K562 (cell line): ENCODE measurements at regions not wholly inside any gene's neighbourhood (a gene's known extent, or its start where the extent isn't known, plus 50 kb on each side); places are given as distances from the start of the nearest gene placed in this dataset.

Source experiments
- ATAC-seq: fragments of 200-7000 bp; cut with Tn5 transposase; 3 replicates; pipeline ENCODE4 v1.9.1; 2020; ENCODE audit warnings: moderate library complexity
- BruUV-seq: library from RNA; stranded (reverse); fragments of 400-500 nt; replicated peaks from 2 replicates; lab custom pipeline; 2021; lab: Mats Ljungman, UMichigan
- CTCF ChIA-PET: fragments of 300-600 bp; formaldehyde crosslinking; extraction: SDS; loops from one replicate; lab custom pipeline; 2021; ENCODE audit warnings: low intra/inter-chr PET ratio; lab: Yijun Ruan, JAX
- POLR2A ChIA-PET: fragments of 300-600, 350-650 bp; sonication (Branson Sonifier 250); formaldehyde crosslinking; extraction: SDS; loops from one replicate; lab custom pipeline; 2021; ENCODE audit warnings: antibody characterized with exemption, inconsistent platforms; lab: Yijun Ruan, JAX
- DNase-seq, 4 experiments: peaks; one replicate each; pipeline versions ENCODE4 v3.0.0 to v3.0.0-alpha.2; 2011 to 2018; ENCODE audit warnings: low spot score in 3 of 4, mixed read lengths in 3 of 4; ENCODE audit errors: extremely low read depth in 1 of 4
- FAIRE-seq: peaks from 2 replicates; lab custom pipeline; 2011; peaks lifted over from hg19 to GRCh38; lab: Jason Lieb, UNC
- H2AFZ ChIP-seq: 2 replicates; pipeline ENCODE4 v1.6.0; 2011; ENCODE audit warnings: low read depth, low read length, control low read depth, inconsistent platforms
- H3K27ac ChIP-seq: fragments of 200-600 bp; 3 replicates; pipeline ENCODE4 v1.8.0; 2011; ENCODE audit warnings: low read depth, mild to moderate bottlenecking, control low read depth, inconsistent platforms, low read length, moderate library complexity, mixed read lengths; ENCODE audit errors: extremely low read depth
- H3K27me3 ChIP-seq, 2 experiments: fragments of 300-600 bp in 1 of 2; 2 replicates in 1 of 2; 3 replicates in 1 of 2; pipeline versions ENCODE4 v1.6.0 to v1.8.0; 2011; ENCODE audit warnings: inconsistent platforms in 2 of 2, low read length in 2 of 2, mild to moderate bottlenecking in 1 of 2, mixed read lengths in 1 of 2, moderate library complexity in 1 of 2; ENCODE audit not compliant: control insufficient read depth in 2 of 2, insufficient read depth in 2 of 2
- H3K36me3 ChIP-seq: fragments of 300-600 bp; 3 replicates; pipeline ENCODE4 v1.8.0; 2011; ENCODE audit warnings: mild to moderate bottlenecking, low read length, inconsistent platforms; ENCODE audit not compliant: control insufficient read depth, insufficient read depth
- H3K4me1 ChIP-seq, 2 experiments: fragments of 200-600 bp in 1 of 2; replicated peaks in 1 of 2; 2 replicates in 1 of 2; 3 replicates in 1 of 2; pipeline versions ENCODE4 v1.5.1 to v1.8.0; 2011; ENCODE audit warnings: inconsistent platforms in 2 of 2, low read length in 2 of 2, mild to moderate bottlenecking in 1 of 2, mixed read lengths in 1 of 2, moderate library complexity in 1 of 2; ENCODE audit not compliant: control insufficient read depth in 2 of 2, insufficient read depth in 2 of 2
- H3K4me2 ChIP-seq: 2 replicates; pipeline ENCODE4 v1.6.1; 2011; ENCODE audit warnings: low read length, control low read depth, inconsistent platforms, mixed read lengths; ENCODE audit not compliant: insufficient read depth
- H3K4me3 ChIP-seq: fragments of 200-600 bp; sonication (generic), shearing (Covaris generic); 2 replicates; pipeline ENCODE4 v1.5.1; 2016; ENCODE audit warnings: control low read depth, inconsistent platforms
- H3K79me2 ChIP-seq: fragments of 200-600 bp; 3 replicates; pipeline ENCODE4 v1.8.0; 2011; ENCODE audit warnings: low read length, inconsistent platforms; ENCODE audit not compliant: control insufficient read depth, insufficient read depth
- H3K9ac ChIP-seq, 2 experiments: 2 replicates each; pipeline versions ENCODE4 v1.6.0 to v1.6.1; 2011; ENCODE audit warnings: low read depth in 2 of 2, low read length in 2 of 2, control low read depth in 1 of 2, inconsistent platforms in 1 of 2, mild to moderate bottlenecking in 1 of 2, mixed read lengths in 1 of 2; ENCODE audit not compliant: insufficient read depth in 1 of 2
- H3K9me1 ChIP-seq: one replicate; pipeline ENCODE4 v1.6.0; 2011; ENCODE audit warnings: inconsistent platforms, mild to moderate bottlenecking, low read length, moderate library complexity; ENCODE audit not compliant: control insufficient read depth, insufficient read depth
- H3K9me3 ChIP-seq: replicated peaks from 2 replicates; pipeline ENCODE4 v1.5.1; 2011; ENCODE audit warnings: low read depth, low read length, inconsistent platforms; ENCODE audit not compliant: control insufficient read depth, insufficient read depth
- H4K20me1 ChIP-seq: replicated peaks from 2 replicates; pipeline ENCODE4 v1.6.1; 2011; ENCODE audit warnings: low read length, inconsistent platforms, mixed read lengths; ENCODE audit not compliant: control insufficient read depth, insufficient read depth
- E2F3 ChIP-seq: fragments of 250-450 bp; sonication (Bioruptor Pico); IDR thresholded peaks from 2 replicates; pipeline ENCODE4 v1.4.0; 2020; ENCODE audit warnings: mild to moderate bottlenecking
- FOSL1 ChIP-seq: fragments of 200-800 bp; sonication (Bioruptor generic); conservative IDR thresholded peaks from 2 replicates; pipeline ENCODE4 v1.6.1; 2016; ENCODE audit warnings: missing genetic modification characterization, missing compliant biosample characterization
- FOXP1 ChIP-seq: sonication (generic); formaldehyde crosslinking; IDR thresholded peaks from 2 replicates; pipeline ENCODE4 v1.8.0; 2022; ENCODE audit warnings: mild to moderate bottlenecking, missing genetic modification reagents
- HCFC1 ChIP-seq: IDR thresholded peaks from 2 replicates; pipeline ENCODE4 v1.6.1; 2012; ENCODE audit warnings: low read depth, low read length, improper control_type of control experiment
- NCOA4 ChIP-seq: fragments of 450-650 bp; IDR thresholded peaks from 2 replicates; pipeline ENCODE4 v1.6.1; 2018; ENCODE audit warnings: mild to moderate bottlenecking; ENCODE audit not compliant: partially characterized antibody
- RAD21 ChIP-seq, 2 experiments: fragments of 250-450 bp in 1 of 2; fragments of 450-650 bp in 1 of 2; sonication (Bioruptor Pico) in 1 of 2; formaldehyde crosslinking in 1 of 2; IDR thresholded peaks in 1 of 2; conservative IDR thresholded peaks in 1 of 2; 2 replicates each; pipeline versions ENCODE4 v1.4.0 to v1.8.0; 2020 to 2022; ENCODE audit warnings: mild to moderate bottlenecking in 2 of 2, moderate library complexity in 1 of 2
- SMAD2 ChIP-seq: fragments of 150-350 bp; IDR thresholded peaks from 2 replicates; pipeline ENCODE4 v1.6.1; 2014; ENCODE audit warnings: low read depth, mild to moderate bottlenecking, low read length
- SMAD3 ChIP-seq: fragments of 450-650 bp; formaldehyde crosslinking; conservative IDR thresholded peaks from 2 replicates; pipeline ENCODE4 v1.4.0; 2020; ENCODE audit warnings: mild to moderate bottlenecking
- ZBTB7A ChIP-seq: IDR thresholded peaks from 2 replicates; pipeline ENCODE4 v1.6.1; 2011; ENCODE audit warnings: low read depth, mild to moderate bottlenecking, low read length, moderate library complexity, borderline replicate concordance; ENCODE audit not compliant: control insufficient read depth
- ZFP1 ChIP-seq: fragments of 450-650 bp; formaldehyde crosslinking; IDR thresholded peaks from 2 replicates; pipeline ENCODE4 v1.4.0; 2020; ENCODE audit warnings: mild to moderate bottlenecking, mixed read lengths
- ZNF140 ChIP-seq: fragments of 250-450 bp; sonication (Bioruptor Pico); IDR thresholded peaks from 2 replicates; pipeline ENCODE4 v1.8.0; 2021; ENCODE audit warnings: moderate library complexity, mild to moderate bottlenecking, inconsistent platforms
- ZNF408 ChIP-seq: fragments of 250-450 bp; sonication (Bioruptor Pico); IDR thresholded peaks from 2 replicates; pipeline ENCODE4 v1.4.0; 2020; ENCODE audit warnings: low read depth, mild to moderate bottlenecking, moderate library complexity
- ZNF444 ChIP-seq: fragments of 250-450 bp; sonication (Bioruptor Pico); IDR thresholded peaks from 2 replicates; pipeline ENCODE4 v1.4.0; 2020; ENCODE audit warnings: mild to moderate bottlenecking, moderate library complexity
- ZNF511 ChIP-seq: sonication (generic); formaldehyde crosslinking; IDR thresholded peaks from 2 replicates; pipeline ENCODE4 v1.8.0; 2022; ENCODE audit warnings: mild to moderate bottlenecking, missing genetic modification reagents
- ZNF589 ChIP-seq: fragments of 200-800 bp; sonication (Bioruptor generic); IDR thresholded peaks from 2 replicates; pipeline ENCODE4 v1.6.1; 2016; ENCODE audit warnings: low read depth, missing genetic modification characterization, missing compliant biosample characterization
- WGBS: fragments of 100-300 bp; shearing (Covaris generic); methylation state at CpG from one replicate; pipeline ENCODE4 v1.1.6; 2016; ENCODE audit warnings: low coverage, mixed read lengths; ENCODE audit not compliant: insufficient coverage; ENCODE audit errors: missing lambda C conversion rate; 5-methylcytosine and 5-hydroxymethylcytosine counted together
- in situ Hi-C: fragments of 300-500 bp; cut with MboI; formaldehyde crosslinking; loops from 4 replicates; pipeline ENCODE4 v1.15.0; 2018; ENCODE audit warnings: inconsistent platforms, mixed read lengths
- intact Hi-C: fragments of 100-400 bp; cut with micrococcal nuclease; formaldehyde crosslinking; loops from 2 replicates; pipeline ENCODE4 v1.14.2; 2022
- TF ChIP-seq, protein P1 (sequence below): fragments of 250-450 bp; sonication (Bioruptor Pico); IDR thresholded peaks from 2 replicates; pipeline ENCODE4 v1.5.0; 2021; ENCODE audit warnings: mild to moderate bottlenecking, moderate library complexity
- TF ChIP-seq, protein P2 (sequence below): fragments of 250-450 bp; sonication (Bioruptor Pico); IDR thresholded peaks from 2 replicates; pipeline ENCODE4 v1.5.0; 2020; ENCODE audit warnings: mild to moderate bottlenecking, borderline replicate concordance

GRCh38 chr10:111789821-111790220 is 393.7 kb downstream of the GPAM start (continued):
- TF ChIP-seq, protein P1, sequence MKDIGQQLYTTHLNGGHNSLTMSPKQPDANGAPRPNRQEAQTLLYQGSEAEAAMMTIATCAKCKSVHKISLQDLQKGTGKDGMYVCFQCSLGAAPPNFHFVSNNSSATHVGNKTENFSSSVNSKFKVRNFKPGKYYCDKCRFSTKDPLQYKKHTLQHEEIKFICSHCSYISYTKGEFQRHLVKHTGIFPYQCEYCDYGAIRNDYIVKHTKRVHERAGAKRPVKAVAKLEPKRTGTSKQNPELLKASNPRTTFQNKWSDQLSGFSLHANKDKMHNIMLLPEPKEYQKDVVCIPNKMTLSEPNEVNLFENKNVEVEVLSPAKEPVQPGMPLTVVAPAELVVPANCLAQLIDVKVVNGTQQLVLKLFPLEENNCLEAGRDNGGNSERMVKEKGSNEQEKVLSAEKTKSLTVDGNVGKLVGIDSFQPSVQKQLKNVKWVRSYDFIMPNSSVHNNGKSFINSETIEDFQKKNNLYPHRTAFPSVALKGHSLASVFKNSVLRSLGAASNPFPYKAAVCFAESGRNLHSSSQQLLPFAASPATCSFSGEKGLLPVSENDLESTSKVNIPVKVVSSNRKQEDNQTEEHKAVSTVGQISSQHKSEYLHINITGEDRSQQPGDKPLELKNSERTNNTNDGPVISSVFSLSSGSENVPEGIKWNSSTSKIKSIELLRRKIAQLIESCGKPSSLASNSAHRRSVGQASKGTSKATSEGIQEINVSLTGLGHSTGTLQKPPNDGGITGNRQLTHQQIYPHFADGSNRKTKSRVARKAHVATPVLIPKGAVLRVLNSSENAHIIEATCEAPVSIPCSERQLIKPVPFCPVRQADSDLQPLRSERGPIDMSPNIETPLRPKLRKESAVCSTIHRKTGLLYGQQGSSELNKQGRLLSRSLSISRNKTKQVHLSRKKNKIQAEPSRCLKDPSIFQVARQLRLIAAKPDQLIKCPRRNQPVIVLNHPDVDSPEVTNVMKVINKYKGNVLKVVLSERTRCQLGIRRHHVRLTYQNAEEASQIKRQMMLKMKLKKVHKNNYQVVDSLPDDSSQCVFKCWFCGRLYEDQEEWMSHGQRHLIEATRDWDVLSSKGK (CRISPR knock-in tag) = no peak
- no peak for TF ChIP-seq ZNF511 (CRISPR knock-in tag)
- no peak for TF ChIP-seq E2F3
- TF ChIP-seq ZNF140 = no peak

GRCh38 chr10:111801841-111802240 is 381.7 kb downstream of the GPAM start:
- in situ Hi-C loops (no loop called here), intact Hi-C loops (no loop called here)
- no peaks in the 10 kb centered on the region for H3K36me3 ChIP-seq
- no peak for DNase-seq
- no peak overlapping the region for H3K9ac ChIP-seq
- BruUV-seq = no TSS peak
- no peaks in the 10 kb centered on the region for H4K20me1 ChIP-seq
- H3K27ac ChIP-seq = no peak overlapping the region
- ChIA-PET CTCF (no interaction called here), POLR2A (no interaction called here)
- no peak overlapping the region for H2AFZ ChIP-seq
- no peaks in the 10 kb centered on the region for H3K9me1 ChIP-seq
- H3K4me3 ChIP-seq = no peak overlapping the region
- H3K4me2 ChIP-seq = no peak overlapping the region
- H3K79me2 ChIP-seq = no peaks in the 10 kb centered on the region
- H3K9me3 ChIP-seq = no peaks in the 10 kb centered on the region
- H3K27me3 ChIP-seq = no peaks in the 10 kb centered on the region
- H3K4me1 ChIP-seq = no peaks in the 10 kb centered on the region
- FAIRE-seq = no peak
- ATAC-seq = no peak
- 0% methylated on average over 2 of the region's 2 CpGs for WGBS
- TF ChIP-seq HCFC1 = no peak
- TF ChIP-seq SMAD3 (CRISPR knock-in tag) = no peak
- no peak for TF ChIP-seq SMAD2
- no peak for TF ChIP-seq NCOA4
- no peak for TF ChIP-seq ZNF408 (CRISPR knock-in tag)
- TF ChIP-seq FOSL1 (tag) = no peak
- TF ChIP-seq, protein P2, sequence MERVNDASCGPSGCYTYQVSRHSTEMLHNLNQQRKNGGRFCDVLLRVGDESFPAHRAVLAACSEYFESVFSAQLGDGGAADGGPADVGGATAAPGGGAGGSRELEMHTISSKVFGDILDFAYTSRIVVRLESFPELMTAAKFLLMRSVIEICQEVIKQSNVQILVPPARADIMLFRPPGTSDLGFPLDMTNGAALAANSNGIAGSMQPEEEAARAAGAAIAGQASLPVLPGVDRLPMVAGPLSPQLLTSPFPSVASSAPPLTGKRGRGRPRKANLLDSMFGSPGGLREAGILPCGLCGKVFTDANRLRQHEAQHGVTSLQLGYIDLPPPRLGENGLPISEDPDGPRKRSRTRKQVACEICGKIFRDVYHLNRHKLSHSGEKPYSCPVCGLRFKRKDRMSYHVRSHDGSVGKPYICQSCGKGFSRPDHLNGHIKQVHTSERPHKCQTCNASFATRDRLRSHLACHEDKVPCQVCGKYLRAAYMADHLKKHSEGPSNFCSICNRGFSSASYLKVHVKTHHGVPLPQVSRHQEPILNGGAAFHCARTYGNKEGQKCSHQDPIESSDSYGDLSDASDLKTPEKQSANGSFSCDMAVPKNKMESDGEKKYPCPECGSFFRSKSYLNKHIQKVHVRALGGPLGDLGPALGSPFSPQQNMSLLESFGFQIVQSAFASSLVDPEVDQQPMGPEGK (CRISPR knock-in tag) = no peak
- TF ChIP-seq ZNF444 (CRISPR knock-in tag) = no peak
- TF ChIP-seq RAD21 (CRISPR knock-in tag; conservative IDR thresholded peaks at IDR 0.05 in 1 of 2, IDR thresholded peaks at IDR 0.05 in 1 of 2) = no peak
- TF ChIP-seq ZFP1 = no peak
- no peak for TF ChIP-seq ZBTB7A
- TF ChIP-seq FOXP1 (CRISPR knock-in tag) = no peak
- TF ChIP-seq ZNF589 (CRISPR knock-in tag) = no peak
